Left lung (tissue), 4 donors: ENCODE measurements at regions not wholly inside any gene's neighbourhood (a gene's known extent, or its start where the extent isn't known, plus 50 kb on each side); places are given as distances from the start of the nearest gene placed in this dataset.

ENCODE experiments used
- ATAC-seq: fragments of 200-7000 bp; cut with Tn5 transposase; one replicate; pipeline ENCODE4 v1.9.1; 2020; ENCODE audit warnings: moderate library complexity
- DNase-seq, 4 donors: peaks; one replicate each; pipeline ENCODE4 v3.0.0-alpha.2; 2013 to 2020
- H3K27ac ChIP-seq, 2 donors: fragments of 200-600 bp; sonication (generic) in 1 of 2; one replicate each; pipeline versions ENCODE4 v1.5.0 to v1.8.0; 2020 to 2021
- H3K27me3 ChIP-seq, 2 donors: fragments of 200-600 bp; sonication (generic) in 1 of 2; one replicate each; pipeline versions ENCODE4 v1.5.0 to v1.8.0; 2020 to 2021
- H3K36me3 ChIP-seq, 2 donors: fragments of 200-600 bp; sonication (generic) in 1 of 2; one replicate each; pipeline versions ENCODE4 v1.5.0 to v1.8.0; 2020 to 2021
- H3K4me1 ChIP-seq, 2 donors: fragments of 200-600 bp; one replicate each; pipeline ENCODE4 v1.8.0; 2021
- H3K4me3 ChIP-seq, 2 donors: fragments of 200-600 bp; sonication (generic) in 1 of 2; one replicate each; pipeline versions ENCODE4 v1.5.0 to v1.8.0; 2020 to 2021; ENCODE audit warnings: mild to moderate bottlenecking in 1 of 2
- H3K9me3 ChIP-seq, 2 donors: fragments of 200-600 bp; sonication (generic) in 1 of 2; one replicate each; pipeline versions ENCODE4 v1.5.0 to v1.8.0; 2020 to 2021
- CTCF ChIP-seq, 2 donors: fragments of 200-600 bp; sonication (generic) in 1 of 2; IDR thresholded peaks; one replicate each; pipeline versions ENCODE4 v1.5.0 to v1.8.0; 2021; ENCODE audit warnings: antibody characterized with exemption in 2 of 2
- intact Hi-C, 2 donors: fragments of 100-400 bp; cut with DNase I; formaldehyde crosslinking; loops; one replicate each; pipeline versions ENCODE4 v1.11.2 to v1.14.2; 2022
- donor health status: DM: no; HTN: yes; CAD: no.
- donor health status: DM: no; HTN: no; CAD: no.

- no peaks in the 10 kb centered on the region for H3K36me3 ChIP-seq
- H3K4me3 ChIP-seq, result no peak overlapping the region
- H3K27me3 ChIP-seq, result no peaks in the 10 kb centered on the region
- DNase-seq (no peak), ATAC-seq (no peak)
- H3K4me1 ChIP-seq, result no peaks in the 10 kb centered on the region
- H3K9me3 ChIP-seq, result no peaks in the 10 kb centered on the region
- intact Hi-C loops, result no loop called here
- H3K27ac ChIP-seq, result no peak overlapping the region
- no peak for TF ChIP-seq CTCF (IDR thresholded peaks at IDR 0.05)
Measured at GRCh38 chr7:65317372-65317771, 56.3 kb upstream of the ZNF92 start.

- no peak overlapping the region for H3K27ac ChIP-seq
- H3K4me1 ChIP-seq, result no peaks in the 10 kb centered on the region
- H3K36me3 ChIP-seq, result no peaks in the 10 kb centered on the region
- peaks cover 0 to 13% of the 10 kb centered on the region in 2 donors for H3K27me3 ChIP-seq
- H3K9me3 ChIP-seq, result no peaks in the 10 kb centered on the region
- no peak overlapping the region for H3K4me3 ChIP-seq
- TF ChIP-seq CTCF (IDR thresholded peaks at IDR 0.05), result no peak
- intact Hi-C loops, result no loop called here
- DNase-seq (no peak), ATAC-seq (no peak)
Measured at GRCh38 chr7:65310761-65311160, 62.9 kb upstream of the ZNF92 start.

- H3K4me3 ChIP-seq, result no peak overlapping the region
- H3K27me3 ChIP-seq, result peaks cover 0 to 13% of the 10 kb centered on the region in 2 donors
- H3K36me3 ChIP-seq, result no peaks in the 10 kb centered on the region
- no peaks in the 10 kb centered on the region for H3K4me1 ChIP-seq
- TF ChIP-seq CTCF (IDR thresholded peaks at IDR 0.05), result no peak
- H3K27ac ChIP-seq, result no peak overlapping the region
- ATAC-seq (no peak), DNase-seq (no peak)
- H3K9me3 ChIP-seq, result no peaks in the 10 kb centered on the region
- intact Hi-C loops, result loop anchor here in 1 of 2 donors (5.0 kb wide), 1 partner anchor 356 kb away; no protein-coding TSS in a partner anchor
Measured at GRCh38 chr7:65308300-65308678, 65.4 kb upstream of the ZNF92 start.

- intact Hi-C loops, result loop anchor here in 1 of 2 donors (5.0 kb wide), 1 partner anchor 355 kb away; no protein-coding TSS in a partner anchor
- Histone ChIP-seq H3K4me3 (no peak overlapping the region), H3K36me3 (no peaks in the 10 kb centered on the region), H3K27me3 (peaks cover 0 to 13% of the 10 kb centered on the region in 2 donors), H3K4me1 (no peaks in the 10 kb centered on the region), H3K27ac (no peak overlapping the region), H3K9me3 (no peaks in the 10 kb centered on the region)
- peak; percentile 66 to 73 for TF ChIP-seq CTCF (IDR thresholded peaks at IDR 0.05)
- DNase-seq, result peak in 3 of 4 donors; percentile 33 to 78 (median 55)
- ATAC-seq, result peak; percentile 88
Measured at GRCh38 chr7:65307651-65308299, 65.9 kb upstream of the ZNF92 start.

GRCh38 chr7:65304175-65304574, 69.5 kb upstream of the ZNF92 start:
- Histone ChIP-seq H3K27ac (no peak overlapping the region), H3K9me3 (no peaks in the 10 kb centered on the region), H3K4me3 (no peak overlapping the region), H3K4me1 (no peaks in the 10 kb centered on the region), H3K27me3 (peaks cover 0 to 13% of the 10 kb centered on the region in 2 donors), H3K36me3 (no peaks in the 10 kb centered on the region)
- TF ChIP-seq CTCF (IDR thresholded peaks at IDR 0.05), result no peak
- intact Hi-C loops, result no loop called here
- ATAC-seq, result no peak
- DNase-seq, result no peak
